Stimulated activated CD4-positive, alpha-beta T cell treated with anti-CD3 and anti-CD28 coated beads, Interleukin-1b, Interleukin-23, amount 100 ng/mL, for 1 hour (primary cell): ENCODE measurements at regions not wholly inside any gene's neighbourhood (a gene's known extent, or its start where the extent isn't known, plus 50 kb on each side); places are given as distances from the start of the nearest gene placed in this dataset.
A peak's percentile ranks its signal among the peaks of the same experiment; 100 is the strongest.

Experiments
- DNase-seq, 2 donors: peaks; one replicate each; pipeline ENCODE4 v3.0.0-alpha.2; 2020; ENCODE audit warnings: low read depth in 2 of 2

GRCh38 chr12:98389593-98389992, 125.8 kb upstream of the TMPO start:
- DNase-seq: no peak

GRCh38 chr12:98397323-98398105, 117.9 kb upstream of the TMPO start:
- peak; percentile 49 to 68 for DNase-seq

GRCh38 chr12:98399532-98399931, 115.9 kb upstream of the TMPO start:
- DNase-seq: peak; percentile 23 to 35

GRCh38 chr12:98401427-98401826, 114.0 kb upstream of the TMPO start:
- no peak for DNase-seq

- DNase-seq: no peak
These were observed 113.3 kb upstream of the TMPO start for GRCh38 chr12:98402091-98402490.

- DNase-seq: no peak
These were observed 112.7 kb upstream of the TMPO start for GRCh38 chr12:98402671-98403070.

- DNase-seq: no peak
These were observed 112.0 kb upstream of the TMPO start for GRCh38 chr12:98403385-98403784.

- DNase-seq: no peak
These were observed 111.5 kb upstream of the TMPO start for GRCh38 chr12:98403936-98404335.

- DNase-seq: no peak
These were observed 109.5 kb upstream of the TMPO start for GRCh38 chr12:98405805-98406366.

- no peak for DNase-seq
These were observed 109.0 kb upstream of the TMPO start for GRCh38 chr12:98406378-98406777.

GRCh38 chr12:98408681-98409080, 106.7 kb upstream of the TMPO start:
- DNase-seq: no peak

GRCh38 chr12:98409548-98409947, 105.8 kb upstream of the TMPO start:
- DNase-seq: no peak

GRCh38 chr12:98410356-98410755, 105.0 kb upstream of the TMPO start:
- DNase-seq: no peak

- no peak for DNase-seq
These were observed 98.5 kb upstream of the TMPO start for GRCh38 chr12:98416845-98417244.

GRCh38 chr12:98417266-98417665, 98.1 kb upstream of the TMPO start:
- DNase-seq: no peak

- DNase-seq: no peak
These were observed 96.9 kb upstream of the TMPO start for GRCh38 chr12:98418357-98419075.

- DNase-seq: no peak
These were observed 96.2 kb upstream of the TMPO start for GRCh38 chr12:98419081-98419794.

- no peak for DNase-seq
These were observed 95.5 kb upstream of the TMPO start for GRCh38 chr12:98419795-98420404.

GRCh38 chr12:98420461-98420860, 94.9 kb upstream of the TMPO start:
- no peak for DNase-seq

- no peak for DNase-seq
These were observed 94.1 kb upstream of the TMPO start for GRCh38 chr12:98421316-98421715.

GRCh38 chr12:98422359-98422758, 93.0 kb upstream of the TMPO start:
- DNase-seq: no peak

GRCh38 chr12:98422812-98423211, 92.6 kb upstream of the TMPO start:
- no peak for DNase-seq
